Islet precursor cell (in vitro differentiated cells): ENCODE measurements at regions not wholly inside any gene's neighbourhood (a gene's known extent, or its start where the extent isn't known, plus 50 kb on each side); places are given as distances from the start of the nearest gene placed in this dataset.
A peak's percentile ranks its signal among the peaks of the same experiment; 100 is the strongest.
"Not testable (repeated sequence)": the region's sequence is repeated elsewhere in the genome, so short reads cannot be mapped to it uniquely, and the experiment has no call there.

Experiments used
- DNase-seq: peaks from one replicate; pipeline ENCODE4 v3.0.0-alpha.2; 2018

GRCh38 chr1:211890091-211890995, 59.8 kb upstream of the LPGAT1 start:
- not testable (repeated sequence) for DNase-seq

DNA sequence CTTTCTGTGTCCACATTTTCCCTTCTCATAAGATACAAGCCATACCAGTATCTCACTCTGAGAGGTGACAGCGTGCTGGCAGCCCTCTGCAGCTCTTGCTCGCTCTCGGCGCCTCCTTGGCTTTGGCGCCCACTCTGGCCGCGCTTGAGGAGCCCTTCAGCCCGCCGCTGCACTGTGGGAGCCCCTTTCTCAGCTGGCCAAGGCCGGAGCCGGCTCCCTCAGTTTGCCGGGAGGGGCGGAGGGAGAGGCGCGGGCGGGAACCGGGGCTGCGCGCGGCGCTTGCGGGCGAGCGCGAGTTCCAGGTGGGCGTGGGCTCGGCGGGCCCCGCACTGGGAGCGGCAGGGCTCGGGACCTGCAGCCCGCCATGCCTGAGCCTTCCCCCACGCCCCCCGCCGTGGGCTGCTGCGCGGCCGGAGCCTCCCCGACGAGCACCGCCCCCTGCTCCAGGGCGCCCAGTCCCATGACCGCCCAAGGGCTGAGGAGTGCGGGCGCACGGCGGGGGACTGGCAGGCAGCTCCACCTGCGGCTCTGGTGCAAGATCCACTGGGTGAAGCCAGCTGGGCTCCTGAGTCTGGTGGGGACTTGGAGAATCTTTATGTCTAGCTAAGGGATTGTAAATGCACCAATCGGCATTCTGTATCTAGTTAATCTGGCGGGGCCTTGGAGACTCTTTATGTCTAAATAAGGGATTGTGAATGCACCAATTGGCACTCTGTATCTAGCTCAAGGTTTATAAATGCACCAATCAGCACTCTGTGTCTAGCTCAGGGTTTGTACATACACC, 58.9 kb upstream of the LPGAT1 start:
- peak; percentile 64 for DNase-seq

DNA sequence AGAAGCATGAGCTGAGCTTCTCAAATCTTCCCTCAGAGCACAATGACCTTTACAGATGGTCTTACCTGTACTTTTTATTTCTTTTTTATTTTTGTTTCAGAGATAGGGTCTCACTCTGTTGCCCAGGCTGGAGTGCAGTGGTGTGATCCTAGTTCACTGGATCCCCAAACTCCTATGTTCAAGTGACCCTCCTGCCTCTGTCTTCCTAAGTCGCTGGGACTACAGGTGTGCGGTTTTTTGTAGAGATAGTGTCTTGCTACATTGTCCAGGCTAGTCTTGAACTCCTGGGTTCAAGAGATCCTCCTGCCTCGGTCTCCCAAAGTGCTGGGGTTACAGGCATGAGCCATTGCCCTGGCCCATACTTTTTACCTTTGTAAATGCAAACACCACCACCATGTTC, 56.0 kb upstream of the LPGAT1 start:
- DNase-seq: no peak

DNA sequence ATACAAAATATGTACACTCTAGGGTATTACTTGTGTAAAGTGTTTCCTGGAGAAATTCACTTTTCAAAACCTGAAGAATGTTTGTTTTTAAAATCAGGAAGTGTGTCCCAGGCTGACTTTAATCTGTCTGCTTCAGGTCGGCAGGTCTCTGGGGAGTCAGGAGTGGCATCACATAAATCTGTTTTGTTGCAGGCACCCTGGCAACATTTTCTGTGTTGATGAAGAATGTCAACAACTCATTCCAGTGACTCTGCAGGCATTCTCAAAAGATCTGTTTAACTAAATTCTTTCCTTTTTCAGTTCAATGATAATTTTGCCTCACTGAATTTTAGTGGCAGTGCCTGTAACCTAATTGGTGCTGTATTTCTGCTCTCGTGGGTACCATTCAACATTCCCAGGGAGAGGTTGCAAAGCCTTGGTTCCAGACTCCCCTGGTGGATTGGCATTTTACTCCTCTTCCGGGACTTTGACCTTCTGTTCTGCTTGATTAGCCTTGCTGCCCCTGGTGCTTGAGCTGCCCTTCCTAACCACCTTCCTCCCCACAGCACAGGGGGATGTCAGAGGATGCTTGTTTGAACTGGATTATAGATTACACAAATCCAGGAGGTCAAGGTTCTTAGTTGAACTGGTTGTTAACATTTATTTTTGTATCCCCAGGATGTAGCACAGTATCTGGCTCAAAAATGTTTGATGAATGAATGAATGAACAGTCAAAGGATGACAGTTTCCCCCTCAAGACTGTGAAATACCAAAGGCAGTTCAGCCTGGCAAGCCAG, 55.4 kb upstream of the LPGAT1 start:
- DNase-seq: no peak

- DNase-seq: no peak
Observed at GRCh38 chr1:211882381-211883004, 51.9 kb upstream of the LPGAT1 start.
